HG03558 (cell line): ENCODE measurements at regions not wholly inside any gene's neighbourhood (a gene's known extent, or its start where the extent isn't known, plus 50 kb on each side); places are given as distances from the start of the nearest gene placed in this dataset.
"Not testable (repeated sequence)": the region's sequence is repeated elsewhere in the genome, so short reads cannot be mapped to it uniquely, and the experiment has no call there.

Source experiments
- ATAC-seq: cut with Tn5 transposase; IDR thresholded peaks from one replicate; pipeline ENCODE4 v1.9.1; 2021; ENCODE audit warnings: moderate number of reproducible peaks; ENCODE audit not compliant: unreplicated experiment; ENCODE audit errors: extremely low read depth

GRCh38 chr6:14383393-14384174, 266.0 kb downstream of the CD83 start:
- ATAC-seq = no peak

GRCh38 chr6:14384175-14384949, 266.8 kb downstream of the CD83 start:
- no peak for ATAC-seq

GRCh38 chr6:14386263-14386662, 268.7 kb downstream of the CD83 start:
- ATAC-seq = no peak

- no peak for ATAC-seq
These were observed 269.1 kb downstream of the CD83 start for GRCh38 chr6:14386668-14387067.

GRCh38 chr6:14388371-14388770, 270.8 kb downstream of the CD83 start:
- no peak for ATAC-seq

- ATAC-seq = not testable (repeated sequence)
These were observed 272.2 kb downstream of the CD83 start for GRCh38 chr6:14389776-14390175.

GRCh38 chr6:14390805-14391204, 273.2 kb downstream of the CD83 start:
- no peak for ATAC-seq

DNA sequence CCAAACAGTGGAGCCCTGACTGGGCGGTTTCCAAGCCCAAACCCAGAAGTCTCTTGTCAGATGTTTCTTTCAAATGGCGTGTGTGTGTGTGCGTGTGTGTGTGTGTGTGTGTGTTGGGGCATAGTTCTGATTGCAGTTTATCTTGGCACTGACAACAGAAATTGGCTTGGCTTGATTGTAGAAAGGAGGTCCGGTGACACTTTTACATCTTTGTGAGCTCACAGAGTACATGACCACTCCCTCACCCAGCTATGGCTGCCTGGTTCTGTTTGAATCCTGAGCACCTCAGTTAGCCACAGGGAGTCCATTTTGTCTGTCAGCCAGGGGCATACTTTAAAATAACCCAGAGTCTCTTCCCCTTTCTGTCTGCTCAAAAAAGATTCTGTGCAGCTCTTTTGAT, 276.3 kb downstream of the CD83 start:
- no peak for ATAC-seq

- no peak for ATAC-seq
These were observed 278.8 kb downstream of the CD83 start for GRCh38 chr6:14396392-14396791.

DNA sequence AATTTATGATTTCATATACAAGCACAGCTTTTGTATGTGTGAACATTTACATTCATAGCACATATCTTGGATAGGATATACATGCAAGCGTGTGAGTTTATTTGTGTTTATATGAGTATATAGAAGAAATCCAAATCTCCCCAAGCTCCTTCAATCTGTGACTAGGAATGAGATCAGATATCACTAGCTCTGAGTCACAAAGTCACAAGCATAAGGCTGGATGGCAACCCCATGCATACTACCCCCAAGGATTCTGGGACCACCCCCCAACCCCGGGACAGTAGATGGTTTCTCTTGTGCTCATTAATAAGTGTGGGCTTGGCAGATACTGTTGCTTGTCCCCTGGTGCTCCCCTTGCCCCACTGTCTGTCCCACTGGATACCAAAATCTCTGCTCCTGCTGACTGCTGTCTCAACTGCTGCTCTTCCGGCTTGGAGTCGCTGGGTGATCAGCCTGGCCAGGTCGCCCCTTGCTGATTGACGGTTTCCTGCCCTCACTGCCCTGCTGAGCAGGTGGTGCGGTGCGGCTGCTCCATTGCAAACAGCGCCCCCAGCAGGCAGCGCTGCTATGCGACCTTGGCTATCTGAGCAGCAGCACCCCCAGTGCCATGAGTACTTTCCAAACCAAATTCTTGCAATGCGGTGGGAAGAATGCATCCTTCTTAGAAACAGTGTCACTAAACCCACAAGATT, 279.4 kb downstream of the CD83 start:
- ATAC-seq = no peak

GRCh38 chr6:14397518-14397901, 279.9 kb downstream of the CD83 start:
- no peak for ATAC-seq

- no peak for ATAC-seq
These were observed 281.4 kb downstream of the CD83 start for GRCh38 chr6:14398953-14399352.

DNA sequence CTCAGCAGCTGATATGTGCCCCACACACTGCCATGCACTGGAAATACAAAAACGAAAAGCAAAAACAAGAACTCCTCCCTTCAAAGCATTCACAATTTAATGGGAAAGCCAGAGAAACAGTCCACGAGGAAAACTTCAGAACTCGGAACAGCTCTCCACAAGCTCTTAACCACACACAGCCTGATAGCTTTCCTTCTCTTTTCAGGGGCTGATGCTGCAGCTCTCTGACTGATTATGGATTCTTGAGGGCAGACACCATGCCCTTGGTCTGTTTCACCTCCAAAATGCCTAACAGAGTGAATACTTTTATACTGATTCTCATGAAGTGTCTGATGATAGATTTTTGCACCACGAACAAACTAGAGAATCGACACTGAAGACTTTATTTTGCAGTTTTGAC, 282.1 kb downstream of the CD83 start:
- no peak for ATAC-seq

GRCh38 chr6:14401246-14401645, 283.7 kb downstream of the CD83 start:
- ATAC-seq = no peak

- no peak for ATAC-seq
These were observed 289.2 kb downstream of the CD83 start for GRCh38 chr6:14406614-14407331.

DNA sequence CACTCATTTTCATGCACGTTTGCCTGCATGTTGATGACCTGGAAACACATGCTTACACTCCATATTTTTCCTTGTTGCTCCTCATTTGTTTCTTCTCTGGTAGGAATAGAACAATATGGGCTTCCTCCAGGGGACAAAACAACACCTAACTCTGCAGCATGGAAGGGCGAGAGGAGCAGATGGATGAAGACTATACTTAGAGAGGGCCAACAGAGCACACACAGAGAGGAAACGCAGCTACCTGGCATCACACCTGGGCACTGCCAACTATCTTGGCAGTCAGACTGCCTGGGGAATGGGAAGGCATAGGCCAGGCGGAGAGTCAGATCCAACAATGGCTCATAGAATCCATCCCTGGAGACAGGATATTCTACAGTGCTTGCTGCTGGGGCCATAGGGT, 290.9 kb downstream of the CD83 start:
- no peak for ATAC-seq

DNA sequence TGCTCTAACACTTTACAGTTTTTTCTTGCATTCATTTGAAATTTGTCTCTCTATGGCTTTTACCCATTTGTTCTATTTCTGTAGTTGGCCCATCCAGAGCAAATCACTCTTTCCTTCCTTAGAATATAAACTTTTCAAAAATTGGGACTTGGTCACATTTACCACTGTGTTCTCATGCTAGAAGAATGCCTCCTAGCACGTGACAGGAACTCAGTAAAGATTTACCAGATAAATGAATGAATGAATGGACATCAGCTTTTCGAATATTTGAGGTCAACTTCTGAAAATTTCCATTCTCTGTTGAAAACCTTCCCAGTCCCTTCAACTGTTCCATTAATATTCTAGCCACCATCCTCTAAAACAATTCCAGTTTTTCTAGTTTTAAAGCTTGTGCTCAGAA, 294.5 kb downstream of the CD83 start:
- no peak for ATAC-seq

DNA sequence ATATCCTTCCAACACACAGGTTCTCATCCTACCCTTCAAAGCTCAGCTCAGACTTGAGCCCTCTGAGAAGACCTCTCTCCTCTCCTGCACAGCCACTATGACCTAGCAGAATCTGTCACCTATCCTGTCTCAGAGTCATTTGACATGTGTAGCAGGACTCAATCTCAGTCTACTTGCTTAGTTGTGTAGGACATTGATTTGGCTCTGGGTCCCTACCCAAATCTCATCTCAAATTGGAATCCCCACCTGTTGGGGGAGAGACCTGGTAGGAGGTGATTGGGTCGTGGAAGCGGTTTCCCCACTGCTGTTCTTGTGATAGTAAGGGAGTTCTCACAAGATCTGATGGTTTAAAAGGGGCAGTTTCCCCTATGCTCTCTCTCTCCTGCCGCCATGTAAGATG, 297.9 kb downstream of the CD83 start:
- no peak for ATAC-seq

GRCh38 chr6:14417377-14417776, 299.8 kb downstream of the CD83 start:
- ATAC-seq = no peak

DNA sequence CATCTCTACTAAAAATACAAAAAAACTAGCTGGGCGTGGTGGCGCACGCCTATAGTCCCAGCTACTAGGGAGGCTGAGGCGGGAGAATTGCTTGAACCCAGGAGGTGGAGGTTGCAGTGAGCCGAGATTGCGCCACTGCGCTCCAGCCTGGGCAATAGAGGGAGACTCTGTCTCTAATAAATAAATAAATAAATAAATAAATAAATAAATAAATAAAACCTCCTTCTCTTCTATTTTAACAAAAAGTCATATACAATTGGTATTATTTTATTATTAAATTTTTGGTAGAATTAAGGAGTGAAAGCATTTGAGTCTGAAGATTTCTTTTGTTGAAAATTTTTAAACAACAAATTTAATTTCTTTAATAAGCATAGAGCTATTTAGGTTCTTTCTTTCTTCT, 301.7 kb downstream of the CD83 start:
- not testable (repeated sequence) for ATAC-seq

- ATAC-seq = no peak
These were observed 304.5 kb downstream of the CD83 start for GRCh38 chr6:14422061-14422460.
